ENCODE measurements at regions not wholly inside any gene's neighbourhood (a gene's known extent, or its start where the extent isn't known, plus 50 kb on each side); places are given as distances from the start of the nearest gene placed in this dataset.

- Mint-ChIP-seq H3K4me3 (no peak overlapping the region), H3K4me1 (peaks cover 3% of the 10 kb centered on the region), H3K36me3 (ENCODE audit: low read depth) (no peaks in the 10 kb centered on the region), H3K9me3 (peaks cover 3% of the 10 kb centered on the region), H3K27me3 (ENCODE audit: low read depth) (no peaks in the 10 kb centered on the region), H3K27ac (ENCODE audit: unreplicated experiment) (no peak overlapping the region)
- TF ChIP-seq CTCF (conservative IDR thresholded peaks at IDR 0.05), result no peak
- no peak for DNase-seq (ENCODE audit: low read depth, low spot score)
Measured at GRCh38 chr13:79709471-79709870, 228.5 kb downstream of the NDFIP2 start.

- no peak for TF ChIP-seq CTCF (conservative IDR thresholded peaks at IDR 0.05)
- Mint-ChIP-seq H3K36me3 (ENCODE audit: low read depth) (no peaks in the 10 kb centered on the region), H3K4me3 (no peak overlapping the region), H3K4me1 (no peaks in the 10 kb centered on the region), H3K9me3 (peaks cover 4% of the 10 kb centered on the region), H3K27ac (ENCODE audit: unreplicated experiment) (no peak overlapping the region), H3K27me3 (ENCODE audit: low read depth) (no peaks in the 10 kb centered on the region)
- DNase-seq (ENCODE audit: low read depth, low spot score), result no peak
Measured at GRCh38 chr13:79703772-79704171, 222.8 kb downstream of the NDFIP2 start.

- TF ChIP-seq CTCF (conservative IDR thresholded peaks at IDR 0.05), result no peak
- Mint-ChIP-seq H3K27ac (ENCODE audit: unreplicated experiment) (no peak overlapping the region), H3K4me3 (no peak overlapping the region), H3K36me3 (ENCODE audit: low read depth) (no peaks in the 10 kb centered on the region), H3K27me3 (ENCODE audit: low read depth) (no peaks in the 10 kb centered on the region), H3K4me1 (peaks cover 13% of the 10 kb centered on the region), H3K9me3 (no peaks in the 10 kb centered on the region)
- DNase-seq (ENCODE audit: low read depth, low spot score), result no peak
Measured at GRCh38 chr13:79695754-79696153, 214.8 kb downstream of the NDFIP2 start.

- DNase-seq (ENCODE audit: low read depth, low spot score), result no peak
- Mint-ChIP-seq H3K4me1 (peaks cover 13% of the 10 kb centered on the region), H3K4me3 (no peak overlapping the region), H3K36me3 (ENCODE audit: low read depth) (no peaks in the 10 kb centered on the region), H3K27ac (ENCODE audit: unreplicated experiment) (no peak overlapping the region), H3K9me3 (peaks cover 4% of the 10 kb centered on the region), H3K27me3 (ENCODE audit: low read depth) (no peaks in the 10 kb centered on the region)
- no peak for TF ChIP-seq CTCF (conservative IDR thresholded peaks at IDR 0.05)
Measured at GRCh38 chr13:79692846-79693245, 211.9 kb downstream of the NDFIP2 start.

GRCh38 chr13:79691826-79692225 lies 210.9 kb downstream of the NDFIP2 start:
- Mint-ChIP-seq H3K36me3 (ENCODE audit: low read depth) (no peaks in the 10 kb centered on the region), H3K27me3 (ENCODE audit: low read depth) (no peaks in the 10 kb centered on the region)
- TF ChIP-seq CTCF (conservative IDR thresholded peaks at IDR 0.05), result no peak

GRCh38 chr13:79688741-79689140 lies 207.8 kb downstream of the NDFIP2 start:
- Mint-ChIP-seq H3K36me3 (ENCODE audit: low read depth) (no peaks in the 10 kb centered on the region), H3K9me3 (peaks cover 14% of the 10 kb centered on the region), H3K4me1 (peaks cover 12% of the 10 kb centered on the region), H3K4me3 (no peak overlapping the region), H3K27ac (ENCODE audit: unreplicated experiment) (no peak overlapping the region), H3K27me3 (ENCODE audit: low read depth) (no peaks in the 10 kb centered on the region)
- no peak for DNase-seq (ENCODE audit: low read depth, low spot score)
- no peak for TF ChIP-seq CTCF (conservative IDR thresholded peaks at IDR 0.05)

More at GRCh38 chr13:79691826-79692225, 210.9 kb downstream of the NDFIP2 start:
- no peak for DNase-seq (ENCODE audit: low read depth, low spot score)
- Mint-ChIP-seq H3K4me3 (no peak overlapping the region), H3K4me1 (peaks cover 13% of the 10 kb centered on the region), H3K9me3 (peaks cover 5% of the 10 kb centered on the region), H3K27ac (ENCODE audit: unreplicated experiment) (no peak overlapping the region)

Data from neural crest cell (in vitro differentiated cells).